AG08396 (cell line): ENCODE measurements at regions not wholly inside any gene's neighbourhood (a gene's known extent, or its start where the extent isn't known, plus 50 kb on each side); places are given as distances from the start of the nearest gene placed in this dataset.
"Not testable (repeated sequence)": the region's sequence is repeated elsewhere in the genome, so short reads cannot be mapped to it uniquely, and the experiment has no call there.

ENCODE experiments used
- DNase-seq: peaks from one replicate; pipeline ENCODE4 v3.0.0; 2012; ENCODE audit warnings: low spot score, mixed read lengths

- no peak for DNase-seq
These were observed 197.6 kb downstream of the LAT start for GRCh38 chr16:29182501-29182900.

GRCh38 chr16:29181921-29182411 is 197.1 kb downstream of the LAT start:
- DNase-seq = not testable (repeated sequence)

- not testable (repeated sequence) for DNase-seq
These were observed 196.5 kb downstream of the LAT start for GRCh38 chr16:29181254-29181780.

GRCh38 chr16:29180206-29180600 is 195.4 kb downstream of the LAT start:
- not testable (repeated sequence) for DNase-seq

GRCh38 chr16:29179401-29180205 is 194.8 kb downstream of the LAT start:
- DNase-seq = not testable (repeated sequence)

GRCh38 chr16:29177888-29178726 is 193.3 kb downstream of the LAT start:
- DNase-seq = not testable (repeated sequence)

- DNase-seq = not testable (repeated sequence)
These were observed 192.5 kb downstream of the LAT start for GRCh38 chr16:29177203-29177887.

- not testable (repeated sequence) for DNase-seq
These were observed 192.0 kb downstream of the LAT start for GRCh38 chr16:29176822-29177202.

- DNase-seq = not testable (repeated sequence)
These were observed 191.3 kb downstream of the LAT start for GRCh38 chr16:29176154-29176470.

- not testable (repeated sequence) for DNase-seq
These were observed 190.7 kb downstream of the LAT start for GRCh38 chr16:29175411-29176153.

GRCh38 chr16:29173371-29174305 is 188.8 kb downstream of the LAT start:
- not testable (repeated sequence) for DNase-seq

- not testable (repeated sequence) for DNase-seq
These were observed 187.4 kb downstream of the LAT start for GRCh38 chr16:29172098-29172724.

- DNase-seq = not testable (repeated sequence)
These were observed 186.4 kb downstream of the LAT start for GRCh38 chr16:29171296-29171695.

- DNase-seq = not testable (repeated sequence)
These were observed 185.7 kb downstream of the LAT start for GRCh38 chr16:29170393-29171119.

- DNase-seq = not testable (repeated sequence)
These were observed 184.6 kb downstream of the LAT start for GRCh38 chr16:29169295-29169994.

- DNase-seq = not testable (repeated sequence)
These were observed 183.8 kb downstream of the LAT start for GRCh38 chr16:29168515-29169259.

GRCh38 chr16:29164442-29165089 is 179.7 kb downstream of the LAT start:
- DNase-seq = not testable (repeated sequence)
